NCI-H748 (cell line): ENCODE measurements at regions not wholly inside any gene's neighbourhood (a gene's known extent, or its start where the extent isn't known, plus 50 kb on each side); places are given as distances from the start of the nearest gene placed in this dataset.
A peak's percentile ranks its signal among the peaks of the same experiment; 100 is the strongest.
"Not testable (repeated sequence)": the region's sequence is repeated elsewhere in the genome, so short reads cannot be mapped to it uniquely, and the experiment has no call there.

Experiments
- DNase-seq: peaks from one replicate; lab custom pipeline; 2025; ENCODE audit not compliant: unreplicated experiment; lab: John Stamatoyannopoulos, UW

DNA sequence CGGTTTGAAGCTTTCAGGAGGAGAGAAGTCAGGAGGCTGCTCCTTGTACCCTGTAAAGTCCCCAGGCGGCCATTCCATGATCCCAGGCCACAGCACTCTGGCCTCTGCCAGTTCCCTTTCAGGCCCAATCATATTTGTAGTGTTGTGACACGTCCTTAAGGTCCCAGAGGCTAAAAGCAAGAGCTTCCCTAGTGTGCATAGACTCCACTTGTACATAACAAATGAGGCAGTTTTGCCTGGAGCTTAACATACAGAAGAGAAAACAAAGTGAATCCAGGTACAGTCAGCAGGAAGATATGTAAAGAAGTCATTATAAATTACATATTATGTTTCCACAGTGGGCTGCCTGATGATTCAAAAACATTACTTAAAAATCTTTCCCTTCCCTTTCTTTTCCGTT is 81.1 kb upstream of the RPH3A start:
- DNase-seq, result no peak

DNA sequence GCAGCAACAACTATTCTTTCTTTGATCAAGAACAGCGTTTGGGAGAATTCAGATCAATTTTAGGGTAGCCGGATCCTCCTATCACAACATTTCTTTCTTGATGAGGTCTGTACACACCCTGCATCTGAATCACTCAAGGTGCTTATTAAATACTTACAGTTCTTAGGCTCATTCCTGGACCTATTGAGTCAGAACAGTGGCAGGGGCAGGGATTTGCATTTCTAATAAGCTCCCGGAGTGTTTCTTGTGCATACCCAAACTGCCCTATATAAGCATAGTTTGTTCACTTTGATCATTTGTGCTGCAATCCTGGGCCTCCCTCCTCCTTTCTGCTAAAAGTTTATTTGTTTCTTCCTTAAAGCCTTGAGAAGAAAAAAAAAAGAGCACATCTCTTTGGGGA is 80.5 kb upstream of the RPH3A start:
- DNase-seq, result no peak

DNA sequence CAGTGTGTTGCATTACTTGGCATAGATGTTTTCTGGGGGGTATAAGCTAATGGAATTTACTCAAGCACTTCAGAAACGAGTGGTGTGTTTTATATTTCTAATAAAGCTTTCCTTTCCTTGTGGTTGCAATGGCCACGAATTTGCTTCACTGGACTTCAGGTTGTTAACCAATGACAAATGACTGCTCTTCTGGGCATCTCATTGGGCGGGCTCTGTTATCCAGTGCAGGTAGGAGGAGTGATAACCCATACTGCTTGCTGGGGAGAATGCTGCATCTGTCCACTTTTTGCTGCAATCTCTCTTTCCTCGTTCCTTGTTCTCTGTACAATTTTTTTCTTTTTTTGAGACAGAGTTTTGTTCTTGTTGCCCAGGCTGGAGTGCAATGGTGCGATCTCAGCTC is 80.0 kb upstream of the RPH3A start:
- peak; percentile 18 for DNase-seq

DNA sequence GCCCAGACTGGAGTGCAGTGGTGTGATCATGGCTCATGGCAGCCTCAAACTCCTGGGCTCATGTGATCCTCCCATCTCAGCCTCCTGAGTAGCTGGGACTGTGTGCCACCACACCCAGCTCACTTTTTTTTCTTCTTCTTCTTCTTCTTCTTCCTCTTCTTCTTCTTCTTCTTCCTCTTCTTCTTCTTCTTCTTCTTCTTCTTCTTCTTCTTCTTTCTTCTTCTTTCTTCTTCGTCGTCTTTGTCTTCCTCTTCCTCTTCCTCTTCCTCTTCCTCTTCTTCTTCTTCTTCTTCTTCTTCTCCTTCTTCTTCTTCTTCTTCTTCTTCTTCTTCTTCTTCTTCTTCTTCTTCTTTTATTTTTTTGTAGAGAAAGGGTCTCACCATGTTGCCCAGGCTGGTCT is 78.8 kb upstream of the RPH3A start:
- not testable (repeated sequence) for DNase-seq

DNA sequence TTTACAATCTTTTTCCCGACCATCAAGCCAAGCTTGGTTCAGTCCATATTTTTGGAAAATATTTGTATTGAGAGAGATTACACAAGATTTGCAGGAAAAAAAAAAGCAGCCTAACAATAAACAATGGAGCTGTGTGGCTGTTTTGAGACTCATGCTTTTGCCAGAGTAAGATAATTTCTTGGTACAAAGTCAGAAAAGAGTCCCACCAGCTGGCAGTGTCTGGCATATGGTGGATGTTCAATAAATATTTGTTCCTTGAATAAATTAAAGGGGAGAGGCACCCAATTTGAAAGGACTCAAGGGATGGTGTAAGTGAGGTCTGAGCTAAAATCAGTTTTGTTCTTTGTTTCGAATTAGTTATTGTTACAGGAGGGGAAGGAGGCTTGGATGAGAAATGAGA is 78.1 kb upstream of the RPH3A start:
- DNase-seq, result no peak

DNA sequence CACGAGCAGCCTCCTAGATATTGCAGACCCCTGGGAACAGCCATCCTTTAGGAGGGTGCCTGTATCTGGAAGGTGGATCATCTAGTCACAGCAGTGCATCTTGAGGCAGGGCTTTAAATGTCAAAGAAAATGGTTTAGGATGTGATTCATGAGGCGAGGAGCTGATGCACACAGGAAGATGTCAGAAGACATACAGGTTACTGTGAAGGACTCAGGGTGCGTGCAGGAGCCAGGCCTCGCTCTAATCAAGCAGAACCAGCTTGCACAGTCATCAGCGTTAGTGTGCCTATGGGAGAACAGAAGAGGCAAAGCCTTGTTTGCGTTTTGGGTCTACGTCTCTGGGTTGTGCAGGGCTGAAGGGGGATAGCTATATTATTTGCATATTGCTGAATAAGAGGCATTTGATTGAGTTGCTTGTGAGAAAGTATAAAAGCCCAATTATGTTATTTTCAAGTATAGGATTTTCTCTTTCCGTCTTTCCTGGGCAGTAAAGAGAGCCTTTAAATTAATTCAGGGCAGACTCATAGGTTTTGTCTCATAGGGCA is 77.3 kb upstream of the RPH3A start:
- DNase-seq, result no peak

DNA sequence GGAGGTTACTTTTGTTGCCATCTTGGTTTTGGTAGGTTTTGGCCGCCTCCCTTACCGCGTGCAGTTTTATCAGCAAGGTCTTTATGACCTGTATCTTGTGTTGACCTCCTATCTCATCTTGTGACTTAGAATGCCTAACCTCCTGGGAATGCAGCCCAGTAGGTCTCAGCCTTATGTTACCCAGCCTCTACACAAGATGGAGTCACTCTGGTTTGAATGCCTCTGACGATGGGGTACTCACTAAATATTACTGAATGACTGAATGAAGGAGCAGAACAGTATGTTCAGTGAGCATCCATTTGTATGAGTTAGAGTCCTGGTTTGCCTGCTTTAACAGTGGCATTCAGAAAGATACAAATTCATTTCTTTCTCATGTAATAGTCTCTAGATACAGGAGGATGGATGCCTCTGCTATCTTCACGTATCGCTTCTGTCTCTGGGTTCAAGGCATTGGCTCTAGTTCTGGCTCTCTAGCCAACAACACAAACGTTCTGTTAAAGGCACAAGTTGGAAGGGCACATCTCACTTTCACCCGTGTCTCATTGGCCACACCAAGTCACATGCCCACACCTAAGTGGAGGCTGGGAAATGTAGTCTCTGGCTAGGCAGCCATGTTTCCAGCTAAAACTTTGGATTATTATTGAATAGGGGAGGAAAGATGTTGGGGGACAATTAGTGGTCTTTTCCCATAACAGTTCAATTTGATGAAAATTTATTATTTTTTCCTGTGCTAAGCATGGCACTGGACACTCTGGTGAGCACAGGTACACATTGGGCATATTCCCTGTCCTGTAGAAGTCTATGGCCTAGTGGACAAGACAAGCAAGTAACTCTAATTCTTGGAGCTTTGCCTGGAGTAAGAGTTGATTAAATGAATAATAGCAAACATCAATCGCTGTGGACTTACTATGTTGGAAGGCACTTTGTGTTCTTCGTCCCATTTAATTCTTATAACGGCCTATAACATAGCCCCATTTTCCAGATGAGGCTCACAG is 75.2 kb upstream of the RPH3A start:
- no peak for DNase-seq

DNA sequence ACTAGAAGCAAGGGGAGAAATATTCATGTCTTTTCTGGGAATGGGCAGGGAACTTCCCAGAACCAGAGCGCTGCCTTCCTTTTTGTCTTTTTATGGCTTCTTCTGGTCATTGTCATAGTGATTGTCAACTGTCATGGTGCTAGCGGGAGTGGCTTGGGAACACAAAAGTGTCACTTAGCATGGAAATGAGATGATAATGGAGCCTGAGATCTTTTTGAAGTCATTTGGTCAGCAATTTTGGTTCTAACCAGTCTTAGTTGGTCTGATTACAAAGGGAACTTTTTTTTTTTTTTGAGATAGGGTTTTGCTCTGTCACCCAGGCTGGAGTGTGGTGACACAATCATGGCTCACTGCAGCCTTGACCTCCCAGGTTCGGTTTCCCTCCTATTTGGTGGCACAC is 62.7 kb upstream of the RPH3A start:
- peak; percentile 33 for DNase-seq

DNA sequence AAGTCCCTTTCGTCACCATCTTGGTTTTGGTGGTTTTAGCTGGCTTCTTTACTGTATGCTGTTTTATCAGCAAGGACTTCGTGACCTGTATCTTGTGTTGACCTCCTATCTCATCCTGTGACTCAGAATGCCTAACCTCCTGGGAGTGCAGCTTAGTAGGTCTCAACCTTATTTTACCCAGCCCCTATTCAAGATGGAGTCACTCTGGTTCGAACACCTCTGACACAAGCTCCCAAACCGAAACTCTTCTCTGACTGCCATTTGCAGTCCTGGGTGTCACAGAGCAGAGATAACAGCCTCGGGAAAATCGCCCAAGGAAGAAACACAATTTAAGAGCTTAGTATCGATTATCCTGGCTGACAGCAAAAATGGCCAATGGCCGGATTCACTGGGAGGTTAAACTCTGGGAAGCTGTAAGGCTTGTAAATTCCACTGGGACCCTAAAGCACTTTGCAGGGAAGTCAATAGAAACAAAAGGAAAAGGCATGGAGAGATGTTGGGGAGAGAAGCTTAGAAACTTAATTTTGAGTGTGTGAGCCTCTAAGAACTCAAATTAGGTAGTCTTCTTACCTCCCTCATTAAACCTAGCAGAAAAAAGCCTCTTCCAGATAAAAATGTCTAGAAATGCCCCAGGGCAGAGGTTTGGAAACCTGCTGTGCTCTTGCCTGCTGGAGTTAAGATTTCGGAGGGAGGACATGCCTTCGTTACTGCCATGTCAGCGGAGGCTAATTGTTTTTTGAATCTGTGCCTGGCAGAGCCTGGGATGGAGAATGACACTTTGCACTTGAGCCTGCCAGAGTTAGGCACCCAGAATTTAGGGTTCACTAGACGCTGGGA is 56.5 kb upstream of the RPH3A start:
- DNase-seq, result no peak

DNA sequence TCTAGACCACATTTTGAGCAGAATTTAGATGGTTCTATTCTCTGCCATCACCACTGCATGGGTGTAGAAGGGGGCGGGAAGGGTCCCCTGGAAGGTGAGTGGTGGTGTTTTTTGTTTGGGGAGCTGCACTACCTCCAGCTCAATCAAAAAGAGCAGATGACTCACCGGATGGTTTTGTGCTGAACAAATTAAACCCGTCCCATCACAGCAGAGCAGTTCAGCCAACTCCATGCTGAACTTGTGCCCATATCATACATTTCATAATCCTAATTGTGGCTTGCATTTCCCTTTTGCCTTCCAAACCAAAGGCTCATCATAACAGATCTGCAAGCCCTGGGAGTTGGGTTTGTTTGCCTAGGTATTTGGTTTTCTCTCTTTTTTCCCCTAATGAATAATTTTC is 53.0 kb upstream of the RPH3A start:
- no peak for DNase-seq

DNA sequence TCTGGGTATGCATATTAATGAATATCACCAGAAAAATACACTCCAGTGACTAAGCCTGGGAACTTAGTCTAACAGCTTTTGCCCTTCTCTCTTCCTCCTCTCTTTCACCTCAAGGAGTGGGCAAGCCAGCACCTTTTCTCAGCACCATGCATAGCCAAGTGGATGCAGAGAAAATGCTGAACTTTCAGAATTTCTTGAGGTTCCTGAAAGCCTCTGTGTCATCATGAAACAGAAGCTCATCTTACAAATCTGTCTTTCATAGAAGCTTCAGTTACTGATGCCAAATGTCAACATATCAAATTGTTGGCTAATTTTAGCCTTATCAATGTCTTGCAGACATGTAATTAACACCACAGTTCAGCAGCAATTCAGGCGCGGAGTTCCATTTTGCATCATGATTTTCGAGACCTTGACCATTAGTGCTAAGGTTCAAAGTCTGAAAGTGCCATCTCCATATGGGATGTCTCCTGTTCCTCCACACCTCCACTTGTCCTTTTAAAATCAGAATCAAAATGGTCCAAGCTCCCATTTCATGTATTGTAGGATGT is 51.1 kb upstream of the RPH3A start:
- no peak for DNase-seq

DNA sequence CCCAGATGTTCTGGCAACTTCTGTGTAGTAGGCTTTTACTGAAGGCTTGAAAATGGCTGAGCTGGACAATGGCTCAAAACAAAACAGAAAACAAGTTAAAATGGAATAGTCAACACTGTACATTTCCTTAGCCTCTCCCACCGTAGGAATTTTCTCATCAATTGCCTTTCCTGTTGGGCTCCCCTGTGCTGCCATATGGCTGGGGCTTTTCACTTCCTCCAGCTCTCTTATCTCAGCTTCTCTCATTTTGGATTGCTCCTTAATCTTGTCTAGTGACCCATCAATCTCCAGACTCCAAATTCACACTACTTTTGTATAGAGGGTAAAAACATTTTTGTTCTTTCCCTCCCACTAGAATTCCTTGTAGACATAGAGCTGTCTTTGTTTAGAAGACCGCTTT is 50.4 kb upstream of the RPH3A start:
- DNase-seq, result no peak
